ENCODE measurements at regions not wholly inside any gene's neighbourhood (a gene's known extent, or its start where the extent isn't known, plus 50 kb on each side); places are given as distances from the start of the nearest gene placed in this dataset.
"Not testable (repeated sequence)": the region's sequence is repeated elsewhere in the genome, so short reads cannot be mapped to it uniquely, and the experiment has no call there.

DNA sequence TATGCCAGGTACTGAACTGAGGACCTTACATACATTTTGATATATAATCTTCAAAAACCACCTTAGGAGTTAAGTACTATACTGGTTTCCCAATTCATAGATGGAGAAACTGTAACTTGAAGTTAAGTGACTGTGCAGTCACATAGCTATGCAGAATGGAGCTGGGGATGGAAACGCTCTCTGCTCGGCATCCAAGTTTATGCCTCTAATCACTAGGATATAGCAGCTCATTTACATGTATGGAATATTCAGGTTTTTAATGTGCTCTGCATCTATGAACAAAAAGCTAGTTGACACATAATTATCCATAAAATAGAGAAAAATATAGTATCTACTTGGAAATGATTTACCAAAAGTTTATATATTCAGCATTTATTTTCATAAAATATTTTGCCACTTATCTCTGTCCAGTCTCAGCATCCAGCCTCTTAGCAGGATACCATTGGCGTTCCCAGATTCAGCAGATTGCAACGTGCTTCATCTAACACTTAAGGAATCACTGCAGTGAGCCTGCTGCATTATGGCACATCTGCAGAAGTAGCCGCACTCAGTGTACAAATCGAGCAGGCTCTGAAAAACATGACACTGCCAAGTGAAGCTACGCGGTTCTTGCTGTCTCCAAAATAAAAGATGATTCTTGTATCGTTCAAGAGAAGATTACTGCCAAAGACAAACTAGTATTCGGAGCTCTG is 70.4 kb downstream of the MRPL57 start:
- H3K4me3 ChIP-seq (ENCODE audit: low read length): no peak overlapping the region
- no peaks in the 10 kb centered on the region for H3K27me3 ChIP-seq (ENCODE audit: insufficient read depth, low read length)
- H3K9me3 ChIP-seq (ENCODE audit: low read depth, low read length): no peaks in the 10 kb centered on the region
- no peaks in the 10 kb centered on the region for H3K4me1 ChIP-seq (ENCODE audit: insufficient read depth, low read length)

DNA sequence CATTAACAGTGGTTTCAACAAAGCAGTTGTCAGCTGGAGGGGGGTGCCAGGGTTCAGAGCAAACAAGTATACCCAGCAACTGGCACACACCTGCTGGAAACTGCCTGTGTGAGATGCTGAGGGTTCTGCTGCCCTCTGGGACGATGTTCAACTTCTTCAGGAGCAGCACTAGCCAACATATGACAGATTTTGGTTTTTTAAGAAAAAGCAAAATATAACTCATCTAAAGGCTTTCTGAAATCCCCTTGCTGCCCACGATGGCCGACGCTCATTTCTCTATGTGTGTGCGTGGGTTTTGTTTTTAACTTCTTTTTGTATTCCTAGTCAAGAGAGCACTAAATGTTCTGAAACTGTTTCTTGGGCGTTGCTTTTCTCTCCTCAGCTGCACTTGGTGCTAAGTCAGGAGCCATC is 79.9 kb downstream of the MRPL57 start:
- Histone ChIP-seq H3K27me3 (ENCODE audit: insufficient read depth, low read length) (no peaks in the 10 kb centered on the region), H3K4me1 (ENCODE audit: insufficient read depth, low read length) (no peaks in the 10 kb centered on the region), H3K4me3 (ENCODE audit: low read length) (no peak overlapping the region), H3K9me3 (ENCODE audit: low read depth, low read length) (no peaks in the 10 kb centered on the region)

DNA sequence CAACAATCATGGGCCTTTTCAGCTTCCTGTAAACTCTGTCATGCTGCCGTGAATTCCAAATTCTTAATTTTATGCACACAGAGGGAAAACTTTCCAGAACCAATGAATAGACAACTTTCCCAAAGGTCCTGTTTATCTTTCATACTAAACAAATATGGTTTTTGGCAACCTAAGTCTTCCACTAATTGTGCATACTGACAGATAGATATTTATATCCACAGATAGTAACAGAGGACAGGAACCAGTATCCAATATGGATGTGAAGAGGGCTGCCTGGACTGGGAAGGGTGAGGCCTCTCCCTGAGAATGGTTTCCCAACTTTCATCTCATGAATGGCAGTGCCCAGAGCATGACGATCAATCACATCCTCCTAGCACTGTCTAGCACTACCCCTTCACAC is 80.4 kb downstream of the MRPL57 start:
- H3K4me1 ChIP-seq (ENCODE audit: insufficient read depth, low read length): no peaks in the 10 kb centered on the region
- H3K27me3 ChIP-seq (ENCODE audit: insufficient read depth, low read length): no peaks in the 10 kb centered on the region

DNA sequence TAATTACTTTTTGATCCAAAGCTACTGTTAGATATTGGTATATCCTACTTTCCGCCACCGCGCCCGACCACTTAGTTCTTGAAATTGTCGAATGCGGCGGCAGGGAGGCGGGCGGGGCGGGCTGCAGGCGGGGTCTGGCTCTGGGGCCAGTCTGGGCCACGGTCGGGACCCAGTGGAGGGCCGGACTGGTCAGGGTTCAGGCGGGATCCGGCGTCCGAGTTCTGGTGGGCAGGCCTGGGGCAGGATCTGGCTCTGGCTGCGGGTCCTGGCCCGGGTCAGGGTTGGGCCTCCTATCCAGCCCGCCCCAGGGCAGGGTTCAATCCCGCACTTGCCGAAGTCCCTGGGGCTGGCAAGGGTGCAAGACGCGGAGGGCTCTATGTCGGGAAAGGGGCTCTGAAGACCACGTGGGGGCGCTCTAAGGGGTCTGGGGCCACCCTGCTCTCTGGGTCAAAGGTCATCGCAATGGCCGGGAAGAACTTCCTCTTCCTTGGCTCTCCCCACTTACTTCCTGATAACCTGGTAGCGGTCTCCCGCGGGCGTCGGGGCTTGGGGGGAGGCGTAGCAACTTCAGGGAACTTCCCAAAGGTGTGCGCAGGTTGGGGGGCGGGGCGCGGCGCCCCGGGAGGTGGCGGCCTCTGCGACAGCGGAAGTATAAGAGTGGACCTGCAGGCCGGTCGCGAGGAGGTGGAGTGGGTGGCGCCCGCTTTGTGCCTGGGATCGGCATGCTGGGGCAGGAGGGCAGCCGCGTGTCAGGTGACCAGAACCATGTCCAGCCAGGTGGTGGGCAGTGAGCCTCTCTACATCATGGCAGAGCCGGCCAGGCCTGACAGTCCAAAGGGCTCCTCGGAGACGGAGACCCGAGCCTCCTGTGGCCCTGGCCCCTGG is 83.4 kb downstream of the MRPL57 start:
- Histone ChIP-seq H3K27me3 (ENCODE audit: insufficient read depth, low read length) (no peaks in the 10 kb centered on the region), H3K4me3 (ENCODE audit: low read length) (no peak overlapping the region), H3K9me3 (ENCODE audit: low read depth, low read length) (no peaks in the 10 kb centered on the region), H3K4me1 (ENCODE audit: insufficient read depth, low read length) (no peaks in the 10 kb centered on the region)

More for the DNA sequence above, 80.4 kb downstream of the MRPL57 start:
- Histone ChIP-seq H3K9me3 (ENCODE audit: low read depth, low read length) (no peaks in the 10 kb centered on the region), H3K4me3 (ENCODE audit: low read length) (no peak overlapping the region)

DNA sequence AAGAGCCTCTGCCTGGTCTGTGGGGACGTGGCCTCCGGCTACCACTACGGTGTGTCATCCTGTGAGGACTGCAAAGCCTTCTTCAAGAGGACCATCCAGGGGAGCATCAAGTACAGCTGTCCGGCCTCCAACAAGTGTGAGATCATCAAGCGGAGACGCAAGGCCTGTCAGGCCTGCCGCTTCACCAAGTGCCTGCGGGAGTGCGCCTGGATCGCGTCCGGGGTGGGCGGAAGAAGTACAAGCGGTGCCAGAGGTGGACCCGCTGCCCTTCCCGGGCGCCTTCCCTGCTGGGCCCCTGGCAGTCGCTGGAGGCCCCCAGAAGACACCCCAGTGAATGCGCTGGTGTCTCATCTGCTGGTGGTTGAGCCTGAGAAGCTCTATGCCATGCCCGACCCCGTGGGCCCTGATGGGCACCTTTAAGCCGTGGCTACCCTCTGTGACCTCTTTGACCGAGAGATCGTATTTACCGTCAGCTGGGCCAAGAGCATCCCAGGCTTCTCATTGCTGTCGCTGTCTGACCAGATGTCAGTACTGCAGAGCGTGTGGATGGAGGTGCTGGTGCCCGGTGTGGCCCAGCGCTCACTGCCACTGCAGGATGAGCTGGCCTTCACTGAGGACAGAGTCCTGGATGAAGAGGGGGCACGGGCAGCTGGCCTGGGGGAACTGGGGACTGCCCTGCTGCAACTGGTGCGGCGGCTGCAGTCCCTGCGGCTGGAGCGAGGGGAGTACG is 84.3 kb downstream of the MRPL57 start:
- not testable (repeated sequence) for H3K27me3 ChIP-seq (ENCODE audit: insufficient read depth, low read length); H3K4me3 ChIP-seq (ENCODE audit: low read length); H3K4me1 ChIP-seq (ENCODE audit: insufficient read depth, low read length); H3K9me3 ChIP-seq (ENCODE audit: low read depth, low read length)

DNA sequence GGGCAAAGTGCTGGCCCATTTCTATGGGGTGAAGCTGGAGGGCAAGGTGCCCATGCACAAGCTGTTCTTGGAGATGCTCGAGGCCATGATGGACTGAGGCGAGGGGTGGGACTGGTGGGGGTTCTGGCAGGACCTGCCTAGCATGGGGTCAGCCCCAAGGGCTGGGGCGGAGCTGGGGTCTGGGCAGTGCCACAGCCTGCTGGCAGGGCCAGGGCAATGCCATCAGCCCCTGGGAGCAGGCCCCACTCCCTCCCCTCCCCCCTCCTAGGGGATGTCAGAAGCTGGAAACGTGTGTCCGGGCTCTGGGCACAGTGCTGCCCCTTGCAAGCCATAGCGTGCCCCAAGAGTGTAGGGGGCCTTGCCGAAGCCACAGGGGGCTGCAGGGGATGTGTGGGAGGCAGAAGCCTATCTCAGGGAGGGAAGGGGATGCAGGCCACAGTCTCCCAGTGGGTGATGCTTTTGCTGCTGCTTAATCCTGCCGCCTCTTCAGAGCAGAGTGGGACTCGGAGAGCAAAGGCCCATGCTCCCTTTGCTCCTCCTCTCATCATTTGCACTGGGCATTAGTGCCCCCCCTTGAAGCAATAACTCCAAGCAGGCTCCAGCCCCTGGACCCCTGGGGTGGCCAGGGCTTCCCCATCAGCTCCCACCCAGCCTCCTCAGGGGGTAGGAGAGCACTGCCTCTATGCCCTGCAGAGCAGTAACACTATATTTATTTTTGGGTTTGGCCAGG is 85.2 kb downstream of the MRPL57 start:
- not testable (repeated sequence) for H3K4me1 ChIP-seq (ENCODE audit: insufficient read depth, low read length); H3K4me3 ChIP-seq (ENCODE audit: low read length); H3K27me3 ChIP-seq (ENCODE audit: insufficient read depth, low read length); H3K9me3 ChIP-seq (ENCODE audit: low read depth, low read length)

DNA sequence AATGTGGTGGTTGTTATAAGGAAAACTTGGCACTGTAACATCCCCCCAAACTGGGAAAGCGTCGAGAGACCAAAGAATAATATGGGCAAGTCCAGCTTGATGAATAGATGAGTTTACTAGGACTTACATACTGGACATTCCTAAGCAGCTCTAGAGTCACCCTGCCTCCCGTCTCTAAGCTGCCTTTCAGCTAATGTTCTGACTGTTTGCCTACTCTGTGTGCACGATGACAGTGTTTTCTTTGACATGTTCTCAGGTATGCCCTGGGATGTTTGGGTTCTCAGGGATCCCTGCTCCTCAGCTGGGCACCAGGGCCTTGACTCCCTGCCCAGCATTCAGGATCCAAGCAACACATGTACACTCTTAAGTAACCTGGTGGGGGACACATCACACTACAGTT is 87.5 kb downstream of the MRPL57 start:
- H3K27me3 ChIP-seq (ENCODE audit: insufficient read depth, low read length); H3K9me3 ChIP-seq (ENCODE audit: low read depth, low read length); H3K4me1 ChIP-seq (ENCODE audit: insufficient read depth, low read length); H3K4me3 ChIP-seq (ENCODE audit: low read length): not testable (repeated sequence)

DNA sequence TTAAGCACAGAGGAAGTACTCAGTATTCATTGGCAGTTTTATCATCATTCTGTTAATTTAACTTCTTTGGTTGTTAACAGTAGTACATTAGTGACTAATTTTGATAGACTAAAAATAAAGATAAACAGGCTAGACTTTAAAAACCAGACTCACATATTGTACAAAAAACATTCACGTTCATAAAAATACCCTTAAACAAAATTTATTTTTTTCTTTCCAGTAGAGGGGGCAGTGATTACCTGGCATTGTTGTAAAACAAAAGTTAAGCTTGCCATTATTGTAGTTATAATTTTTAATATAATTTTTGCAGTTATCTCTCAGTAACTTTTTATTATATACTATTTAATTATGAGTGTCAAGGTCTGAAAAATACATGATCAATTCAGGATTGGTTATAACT is 92.0 kb downstream of the MRPL57 start:
- not testable (repeated sequence) for H3K27me3 ChIP-seq (ENCODE audit: insufficient read depth, low read length); H3K4me1 ChIP-seq (ENCODE audit: insufficient read depth, low read length); H3K4me3 ChIP-seq (ENCODE audit: low read length); H3K9me3 ChIP-seq (ENCODE audit: low read depth, low read length)

DNA sequence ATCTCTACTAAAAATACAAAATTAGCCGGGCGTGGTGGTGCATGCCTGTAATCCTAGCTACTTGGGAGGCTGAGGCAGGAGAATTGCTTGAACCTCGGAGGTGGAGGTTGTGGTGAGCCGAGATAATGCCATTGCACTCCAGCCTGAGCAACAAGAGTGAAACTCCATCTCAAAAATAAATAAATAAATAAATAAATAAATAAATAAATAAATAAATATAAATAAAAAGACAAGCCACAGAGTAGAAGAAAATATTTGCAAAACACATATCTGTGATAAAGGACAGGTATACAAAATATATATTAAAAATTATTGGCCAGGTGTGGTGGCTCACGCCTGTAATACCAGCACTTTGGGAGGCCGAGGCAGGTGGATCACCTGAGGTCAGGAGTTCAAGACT is 96.0 kb downstream of the MRPL57 start:
- not testable (repeated sequence) for H3K4me1 ChIP-seq (ENCODE audit: insufficient read depth, low read length); H3K27me3 ChIP-seq (ENCODE audit: insufficient read depth, low read length); H3K9me3 ChIP-seq (ENCODE audit: low read depth, low read length); H3K4me3 ChIP-seq (ENCODE audit: low read length)

DNA sequence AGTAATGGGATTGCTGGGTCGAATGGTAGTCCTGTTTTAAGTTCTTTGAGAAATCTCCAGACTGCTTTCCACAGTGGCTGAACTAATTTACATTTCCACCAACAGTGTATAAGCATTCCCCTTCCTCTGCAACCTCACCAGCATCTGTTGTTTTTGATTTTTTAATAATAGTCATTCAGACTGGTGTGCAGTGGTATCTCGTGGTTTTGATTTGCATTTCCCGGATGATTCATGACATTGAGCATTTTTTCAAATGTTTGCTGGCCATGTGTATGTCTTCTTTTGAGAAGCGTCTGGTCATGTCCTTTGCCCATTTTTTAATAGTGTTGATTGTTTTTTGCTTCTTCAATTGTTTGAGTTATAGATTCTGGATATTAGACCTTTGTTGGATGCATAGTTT is 98.0 kb downstream of the MRPL57 start:
- H3K4me1 ChIP-seq (ENCODE audit: insufficient read depth, low read length); H3K9me3 ChIP-seq (ENCODE audit: low read depth, low read length); H3K27me3 ChIP-seq (ENCODE audit: insufficient read depth, low read length): not testable (repeated sequence)

DNA sequence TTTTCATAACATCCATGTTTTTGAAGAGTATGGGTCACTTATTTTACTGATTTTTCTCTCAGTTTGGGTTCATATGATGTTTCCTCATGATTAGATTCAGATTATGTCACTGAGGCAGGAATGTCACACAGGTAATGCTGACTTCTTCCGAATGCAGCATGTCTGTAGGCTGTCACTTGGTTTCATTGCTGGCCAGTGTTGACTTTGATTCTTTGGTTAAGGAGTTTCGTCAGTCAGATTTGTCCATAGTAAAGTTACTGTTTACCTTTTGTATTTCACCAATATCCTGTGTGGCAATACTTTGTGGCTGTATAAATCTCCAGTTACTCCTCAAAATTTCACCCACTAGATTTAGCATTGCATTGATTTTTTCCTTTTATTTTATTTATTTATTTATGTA is 105.6 kb downstream of the MRPL57 start:
- Histone ChIP-seq H3K4me3 (ENCODE audit: low read length) (no peak overlapping the region), H3K27me3 (ENCODE audit: insufficient read depth, low read length) (peaks cover 16% of the 10 kb centered on the region), H3K4me1 (ENCODE audit: insufficient read depth, low read length) (no peaks in the 10 kb centered on the region), H3K9me3 (ENCODE audit: low read depth, low read length) (no peaks in the 10 kb centered on the region)

More for the DNA sequence above, 98.0 kb downstream of the MRPL57 start:
- H3K4me3 ChIP-seq (ENCODE audit: low read length): not testable (repeated sequence)

DNA sequence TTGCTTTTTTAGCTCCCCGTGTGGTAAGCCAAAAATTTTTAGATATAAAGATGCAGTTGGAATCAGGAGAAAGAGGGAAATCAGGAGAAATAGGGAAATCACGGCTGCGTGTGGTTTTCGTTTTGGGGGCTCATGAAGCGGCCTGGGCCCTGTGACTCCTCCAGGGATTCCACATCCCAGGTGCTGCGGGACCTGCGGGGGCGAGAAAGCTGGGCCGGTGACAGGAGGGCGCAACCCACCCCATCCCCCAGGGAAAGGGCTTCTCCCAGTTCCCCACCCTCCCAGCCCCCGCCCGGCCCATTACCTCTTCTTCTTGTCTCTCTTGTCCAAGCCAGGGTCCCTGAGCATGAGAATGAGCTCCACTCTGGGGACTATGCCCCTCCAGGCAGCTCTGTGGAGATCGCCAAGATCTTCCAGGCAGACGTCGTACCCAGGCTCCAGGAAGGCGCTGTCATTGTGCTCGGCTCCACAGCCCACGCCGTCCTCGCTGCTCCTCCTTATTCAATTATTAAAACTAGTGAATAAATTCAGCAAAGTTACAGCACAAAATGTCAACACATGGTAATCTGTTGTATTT is 111.0 kb downstream of the MRPL57 start:
- Histone ChIP-seq H3K27me3 (ENCODE audit: insufficient read depth, low read length) (peaks cover 11% of the 10 kb centered on the region), H3K4me3 (ENCODE audit: low read length) (no peak overlapping the region), H3K9me3 (ENCODE audit: low read depth, low read length) (no peaks in the 10 kb centered on the region), H3K4me1 (ENCODE audit: insufficient read depth, low read length) (no peaks in the 10 kb centered on the region)

DNA sequence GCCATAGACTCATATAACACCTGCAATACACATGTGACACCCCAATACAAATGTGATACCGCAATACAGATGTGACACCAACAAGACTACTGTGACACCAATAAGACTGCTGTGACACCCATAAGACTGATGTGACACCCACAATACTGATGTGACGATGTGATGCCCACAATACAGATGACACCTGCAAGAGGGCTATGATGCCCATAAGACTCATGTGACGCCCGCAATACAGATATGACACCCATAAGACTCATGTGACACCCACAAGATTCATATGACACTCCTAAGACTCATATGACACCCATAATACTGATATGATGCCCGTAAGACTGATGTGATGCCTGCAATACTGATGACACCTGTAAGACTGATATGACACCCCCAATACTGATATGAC is 113.0 kb downstream of the MRPL57 start:
- peaks cover 3% of the 10 kb centered on the region for H3K27me3 ChIP-seq (ENCODE audit: insufficient read depth, low read length)

DNA sequence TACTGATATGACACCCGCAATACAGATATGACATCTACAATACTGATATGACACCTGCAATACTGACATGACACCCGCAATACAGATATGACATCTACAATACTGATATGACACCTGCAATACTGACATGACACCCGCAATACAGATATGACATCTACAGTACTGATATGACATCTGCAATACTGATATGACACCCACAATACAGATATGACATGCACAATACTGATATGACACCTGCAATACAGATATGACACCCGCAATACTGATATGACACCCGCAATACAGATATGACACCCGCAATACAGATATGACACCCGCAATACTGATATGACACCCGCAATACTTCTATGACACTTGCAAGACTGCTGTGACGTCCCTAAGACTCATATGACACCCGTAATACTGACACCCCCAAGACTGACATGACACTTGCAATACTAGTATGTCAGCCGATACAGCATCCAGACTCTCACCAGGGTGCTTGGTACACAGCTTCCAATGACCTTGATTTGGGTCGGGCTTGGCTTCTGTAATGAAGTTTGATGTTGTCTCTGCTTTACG is 114.1 kb downstream of the MRPL57 start:
- H3K9me3 ChIP-seq (ENCODE audit: low read depth, low read length); H3K4me1 ChIP-seq (ENCODE audit: insufficient read depth, low read length); H3K27me3 ChIP-seq (ENCODE audit: insufficient read depth, low read length); H3K4me3 ChIP-seq (ENCODE audit: low read length): not testable (repeated sequence)

More for the DNA sequence above, 113.0 kb downstream of the MRPL57 start:
- Histone ChIP-seq H3K9me3 (ENCODE audit: low read depth, low read length) (no peaks in the 10 kb centered on the region), H3K4me3 (ENCODE audit: low read length) (no peak overlapping the region), H3K4me1 (ENCODE audit: insufficient read depth, low read length) (no peaks in the 10 kb centered on the region)
